ENCODE measurements at regions not wholly inside any gene's neighbourhood (a gene's known extent, or its start where the extent isn't known, plus 50 kb on each side); places are given as distances from the start of the nearest gene placed in this dataset.

GRCh38 chr16:13448346-13448745, 471.6 kb upstream of the ERCC4 start:
- TF ChIP-seq EZH2phosphoT487 (IDR thresholded peaks at IDR 0.05; ENCODE audit: low read depth, severe bottlenecking, unreplicated experiment) (no peak), CTCF (IDR thresholded peaks at IDR 0.05; ENCODE audit: poor library complexity) (no peak)

Measured in hepatocyte (in vitro differentiated cells).